Transverse colon (tissue), 4 donors: ENCODE measurements at regions not wholly inside any gene's neighbourhood (a gene's known extent, or its start where the extent isn't known, plus 50 kb on each side); places are given as distances from the start of the nearest gene placed in this dataset.

ENCODE experiments used
- DNase-seq: peaks from one replicate; pipeline ENCODE4 v3.0.0-alpha.2; 2019
- H3K27ac ChIP-seq, 4 donors: fragments of 200-600 bp; sonication (generic); 2 replicates each; pipeline ENCODE4 v1.5.1; 2016 to 2018; ENCODE audit warnings: inconsistent platforms in 4 of 4
- H3K27me3 ChIP-seq: fragments of 200-600 bp; sonication (generic); 2 replicates; pipeline ENCODE4 v1.5.1; 2017; ENCODE audit warnings: inconsistent platforms
- H3K36me3 ChIP-seq, 4 donors: fragments of 200-600 bp; sonication (generic); 2 replicates each; pipeline ENCODE4 v1.5.1; 2017 to 2019; ENCODE audit warnings: inconsistent platforms in 4 of 4
- H3K4me1 ChIP-seq, 4 donors: fragments of 200-600 bp; sonication (generic); 2 replicates each; pipeline ENCODE4 v1.5.1; 2017 to 2020; ENCODE audit warnings: inconsistent platforms in 4 of 4
- H3K4me3 ChIP-seq, 4 donors: fragments of 200-600 bp; sonication (generic); 1 replicate in 1 of 4; 2 replicates in 3 of 4; pipeline versions ENCODE4 v1.5.1 to v1.6.1; 2017 to 2019; ENCODE audit warnings: inconsistent platforms in 4 of 4
- H3K9me3 ChIP-seq, 2 donors: fragments of 200-600 bp; sonication (generic); 2 replicates each; pipeline ENCODE4 v1.5.1; 2017 to 2019; ENCODE audit warnings: inconsistent platforms in 2 of 2
- EP300 ChIP-seq: sonication (generic); formaldehyde crosslinking; IDR thresholded peaks from one replicate; pipeline ENCODE4 v1.6.1; 2017; ENCODE audit warnings: antibody characterized with exemption, low read depth
- POLR2A ChIP-seq: fragments of 450-650 bp; IDR thresholded peaks from one replicate; pipeline ENCODE4 v1.6.1; 2016; ENCODE audit warnings: antibody characterized with exemption, mild to moderate bottlenecking, moderate library complexity
- POLR2AphosphoS5 ChIP-seq, 3 donors: sonication (generic); formaldehyde crosslinking; IDR thresholded peaks; one replicate each; pipeline ENCODE4 v1.6.1; 2016; ENCODE audit warnings: antibody characterized with exemption in 3 of 3
- WGBS, 2 donors: methylation state at CpG; one replicate each; pipeline ENCODE4 v1.1.5; 2018; ENCODE audit warnings: low coverage in 1 of 2; 5-methylcytosine and 5-hydroxymethylcytosine counted together
- in situ Hi-C, 4 donors: fragments of 200-750 bp; cut with MboI; loops; one replicate each; pipeline versions ENCODE4 v1.15.0 to v1.15.1; 2017; ENCODE audit warnings: low sequenced_read_pairs in 3 of 4, low pct_ligation_motif_present in 1 of 4, low pct_unique_long_range_greater_than_20kb in 1 of 4
- intact Hi-C: fragments of 100-400 bp; cut with DNase I; formaldehyde crosslinking; loops from one replicate; pipeline ENCODE4 v1.15.1; 2023; ENCODE audit warnings: low total_unique reads
- TF ChIP-seq, protein P1 (sequence below), 5 experiments: fragments of 200-600 bp in 3 of 5; fragments of 450-650 bp in 2 of 5; sonication (generic) in 3 of 5; IDR thresholded peaks; 1 replicate in 2 of 5; 2 replicates in 3 of 5; pipeline ENCODE4 v1.5.1; 2016 to 2017; ENCODE audit warnings: antibody characterized with exemption in 5 of 5, inconsistent platforms in 3 of 5, mild to moderate bottlenecking in 2 of 5, moderate library complexity in 1 of 5

DNA sequence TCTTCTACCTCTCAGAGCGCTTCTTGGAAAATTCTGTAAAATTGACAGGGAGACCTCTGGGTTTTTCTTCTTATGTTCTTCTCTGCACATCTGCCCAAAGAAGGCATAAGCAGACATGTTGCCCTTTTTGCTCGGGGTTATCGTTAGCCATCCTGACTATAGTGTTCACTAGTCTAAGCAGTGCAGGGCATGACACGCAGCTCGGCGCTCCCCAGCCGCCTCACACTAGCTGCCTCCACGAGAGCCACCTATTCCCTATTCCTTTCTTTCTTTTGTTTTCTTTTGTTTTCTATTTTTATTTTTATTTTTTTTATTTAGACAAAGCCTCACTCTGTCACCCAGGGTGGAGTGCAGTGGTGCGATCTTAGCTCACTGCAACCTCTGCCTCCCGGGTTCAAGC lies 100.2 kb upstream of the OPRM1 start:
- 73 to 86% methylated on average over 8 to 10 of the region's 10 CpGs for WGBS, 2 donors
- Histone ChIP-seq H3K36me3 (no peaks in the 10 kb centered on the region), H3K27ac (no peak overlapping the region), H3K9me3 (peaks cover 0 to 4% of the 10 kb centered on the region in 2 donors), H3K4me1 (peaks cover 0 to 8% (median 3%) of the 10 kb centered on the region in 4 donors), H3K4me3 (no peak overlapping the region), H3K27me3 (no peaks in the 10 kb centered on the region)
- intact Hi-C loops = no loop called here
- no peak for DNase-seq
- no peak for TF ChIP-seq POLR2A
- TF ChIP-seq, protein P1, sequence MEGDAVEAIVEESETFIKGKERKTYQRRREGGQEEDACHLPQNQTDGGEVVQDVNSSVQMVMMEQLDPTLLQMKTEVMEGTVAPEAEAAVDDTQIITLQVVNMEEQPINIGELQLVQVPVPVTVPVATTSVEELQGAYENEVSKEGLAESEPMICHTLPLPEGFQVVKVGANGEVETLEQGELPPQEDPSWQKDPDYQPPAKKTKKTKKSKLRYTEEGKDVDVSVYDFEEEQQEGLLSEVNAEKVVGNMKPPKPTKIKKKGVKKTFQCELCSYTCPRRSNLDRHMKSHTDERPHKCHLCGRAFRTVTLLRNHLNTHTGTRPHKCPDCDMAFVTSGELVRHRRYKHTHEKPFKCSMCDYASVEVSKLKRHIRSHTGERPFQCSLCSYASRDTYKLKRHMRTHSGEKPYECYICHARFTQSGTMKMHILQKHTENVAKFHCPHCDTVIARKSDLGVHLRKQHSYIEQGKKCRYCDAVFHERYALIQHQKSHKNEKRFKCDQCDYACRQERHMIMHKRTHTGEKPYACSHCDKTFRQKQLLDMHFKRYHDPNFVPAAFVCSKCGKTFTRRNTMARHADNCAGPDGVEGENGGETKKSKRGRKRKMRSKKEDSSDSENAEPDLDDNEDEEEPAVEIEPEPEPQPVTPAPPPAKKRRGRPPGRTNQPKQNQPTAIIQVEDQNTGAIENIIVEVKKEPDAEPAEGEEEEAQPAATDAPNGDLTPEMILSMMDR (IDR thresholded peaks at IDR 0.05) = no peak
- no peak for TF ChIP-seq POLR2AphosphoS5 (IDR thresholded peaks at IDR 0.05)
- no peak for TF ChIP-seq EP300
- in situ Hi-C loops = no loop called here

DNA sequence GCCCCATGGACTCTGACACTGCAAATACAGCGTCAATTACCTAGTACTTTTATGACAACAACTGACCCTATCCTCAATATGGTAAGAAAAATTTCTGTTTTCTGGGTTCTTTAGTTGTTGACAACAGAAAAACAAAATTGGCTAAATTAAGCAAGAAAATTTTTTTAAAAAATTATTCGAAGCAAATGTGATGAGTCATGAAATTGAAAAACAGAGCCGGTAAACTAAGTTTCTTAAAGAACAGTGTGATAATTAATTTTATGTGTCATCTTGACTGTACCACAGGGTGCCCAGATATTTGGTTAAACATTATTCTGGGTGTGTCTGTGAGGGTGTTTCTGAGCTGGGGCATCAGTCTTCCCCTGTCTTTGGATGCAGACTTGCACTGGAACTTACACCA lies 107.6 kb upstream of the OPRM1 start:
- intact Hi-C loops (no loop called here), in situ Hi-C loops (no loop called here)
- Histone ChIP-seq H3K4me3 (no peak overlapping the region), H3K4me1 (no peaks in the 10 kb centered on the region), H3K27ac (no peak overlapping the region), H3K36me3 (no peaks in the 10 kb centered on the region), H3K9me3 (peaks cover 0 to 4% of the 10 kb centered on the region in 2 donors), H3K27me3 (no peaks in the 10 kb centered on the region)
- no peak for DNase-seq
- WGBS, 2 donors = 85 to 87% methylated on average over 3 of the region's 3 CpGs
- TF ChIP-seq POLR2AphosphoS5 (IDR thresholded peaks at IDR 0.05) (no peak), POLR2A (no peak), EP300 (no peak)
- TF ChIP-seq, protein P1 (IDR thresholded peaks at IDR 0.05) = no peak

DNA sequence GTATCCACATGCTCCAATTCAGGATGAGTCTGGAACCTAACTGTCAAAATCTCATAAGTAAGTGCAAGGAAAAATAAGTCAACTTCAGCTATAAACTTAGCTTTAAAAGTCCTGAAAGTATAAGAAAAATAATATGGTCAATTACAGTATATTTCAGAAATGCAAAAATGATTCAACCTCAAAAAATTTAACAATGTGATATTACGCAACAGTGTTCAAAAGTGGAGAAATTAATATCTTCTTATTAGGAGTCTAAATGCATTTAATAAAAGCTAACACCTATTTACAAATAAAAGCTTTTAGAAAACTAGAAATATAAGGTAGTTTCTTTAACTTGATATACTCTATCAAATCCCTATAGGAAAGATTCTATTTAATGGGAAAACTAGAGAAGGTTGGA lies 111.2 kb upstream of the OPRM1 start:
- Histone ChIP-seq H3K27ac (no peak overlapping the region), H3K36me3 (no peaks in the 10 kb centered on the region), H3K27me3 (no peaks in the 10 kb centered on the region), H3K4me3 (no peak overlapping the region), H3K4me1 (no peaks in the 10 kb centered on the region), H3K9me3 (no peaks in the 10 kb centered on the region)
- TF ChIP-seq, protein P1 (IDR thresholded peaks at IDR 0.05) = no peak
- DNase-seq = no peak
- WGBS, 2 donors = 77 to 100% methylated on average over 1 of the region's 1 CpG
- in situ Hi-C loops = no loop called here
- intact Hi-C loops = no loop called here

DNA sequence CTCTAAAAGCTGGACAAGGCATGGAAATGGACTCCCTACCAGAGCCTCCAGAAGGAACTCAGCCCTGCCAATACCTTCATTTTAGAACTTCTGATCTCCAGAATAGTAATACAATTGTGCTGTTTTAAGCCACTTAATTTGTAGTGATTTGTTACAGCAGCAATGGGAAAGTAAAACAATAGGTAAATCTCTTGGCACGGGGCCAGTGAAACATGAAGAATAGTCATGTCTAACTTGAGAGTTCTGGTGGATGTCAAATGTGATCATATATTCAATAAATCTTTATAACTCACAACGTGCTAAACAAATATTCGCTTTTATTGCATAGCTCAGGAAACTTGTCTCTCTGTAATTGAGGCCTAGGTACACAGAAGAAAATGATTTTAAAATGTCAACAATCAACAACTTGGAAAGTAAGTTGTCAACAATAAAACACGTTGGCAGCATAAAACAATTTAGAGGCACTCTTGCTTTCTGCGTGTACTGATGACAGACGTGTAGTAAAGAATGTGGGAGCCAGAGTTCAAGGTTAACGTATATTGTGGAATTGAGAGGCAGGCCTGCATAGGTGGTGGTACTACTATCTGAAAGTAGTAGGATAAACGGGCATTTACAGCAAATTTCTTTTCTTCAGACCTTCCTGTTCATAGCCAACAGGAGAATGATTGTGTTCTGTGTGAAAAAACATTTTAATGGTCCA lies 140.5 kb upstream of the OPRM1 start:
- peaks cover 0 to 8% (median 4%) of the 10 kb centered on the region in 4 donors for H3K4me1 ChIP-seq
- no peaks in the 10 kb centered on the region for H3K36me3 ChIP-seq
- no peaks in the 10 kb centered on the region for H3K9me3 ChIP-seq
- peak overlapping the region in 1 of 4 donors; percentile 25 for H3K27ac ChIP-seq
- H3K27me3 ChIP-seq = no peaks in the 10 kb centered on the region
- DNase-seq = peak; percentile 54
- H3K4me3 ChIP-seq = no peak overlapping the region
- in situ Hi-C loops (no loop called here), intact Hi-C loops (no loop called here)
- TF ChIP-seq POLR2A = no peak
- TF ChIP-seq POLR2AphosphoS5 (IDR thresholded peaks at IDR 0.05) = peak in 1 of 3 donors; percentile 39
- TF ChIP-seq EP300 = no peak
- TF ChIP-seq, protein P1 (IDR thresholded peaks at IDR 0.05) = no peak
- WGBS, 2 donors = 23 to 38% methylated on average over 7 to 8 of the region's 8 CpGs
